IMR-90 (cell line): ENCODE measurements at regions not wholly inside any gene's neighbourhood (a gene's known extent, or its start where the extent isn't known, plus 50 kb on each side); places are given as distances from the start of the nearest gene placed in this dataset.

Experiments used
- CTCF ChIP-seq: conservative IDR thresholded peaks from 2 replicates; pipeline ENCODE4 v1.5.1; 2012; ENCODE audit warnings: mild to moderate bottlenecking, low read depth, low read length, improper control_type of control experiment
- ELK1 ChIP-seq: fragments of 150-350 bp; IDR thresholded peaks from 2 replicates; pipeline ENCODE4 v1.6.1; 2016; ENCODE audit warnings: low read depth, mild to moderate bottlenecking, low read length, moderate library complexity, borderline replicate concordance
- FOS ChIP-seq: fragments of 150-350 bp; IDR thresholded peaks from 2 replicates; pipeline ENCODE4 v1.6.1; 2016; ENCODE audit warnings: low read depth, low read length
- POLR2A ChIP-seq: IDR thresholded peaks from 2 replicates; pipeline ENCODE4 v1.6.1; 2012; ENCODE audit warnings: mild to moderate bottlenecking, low read depth, low read length
- RAD21 ChIP-seq: IDR thresholded peaks from 2 replicates; pipeline ENCODE4 v1.6.1; 2012; ENCODE audit warnings: low read length, improper control_type of control experiment
- RCOR1 ChIP-seq: IDR thresholded peaks from 2 replicates; pipeline ENCODE4 v1.6.1; 2012; ENCODE audit warnings: mild to moderate bottlenecking, low read length, improper control_type of control experiment; ENCODE audit not compliant: insufficient replicate concordance

GRCh38 chr22:27602390-27602789 lies 199.2 kb downstream of the MN1 start:
- TF ChIP-seq FOS (no peak), CTCF (no peak), POLR2A (no peak), RAD21 (no peak), ELK1 (no peak), RCOR1 (no peak)
